HG03342 (cell line): ENCODE measurements at regions not wholly inside any gene's neighbourhood (a gene's known extent, or its start where the extent isn't known, plus 50 kb on each side); places are given as distances from the start of the nearest gene placed in this dataset.
A peak's percentile ranks its signal among the peaks of the same experiment; 100 is the strongest.

Experiments used
- ATAC-seq: cut with Tn5 transposase; IDR thresholded peaks from one replicate; pipeline ENCODE4 v1.9.1; 2021; ENCODE audit warnings: mild to moderate bottlenecking, moderate library complexity; ENCODE audit not compliant: unreplicated experiment

- no peak for ATAC-seq
Measured at GRCh38 chr4:57916479-57916878, 806.3 kb upstream of the IGFBP7 start.

GRCh38 chr4:57911203-57911602, 801.0 kb upstream of the IGFBP7 start:
- no peak for ATAC-seq

- no peak for ATAC-seq
Measured at GRCh38 chr4:57910151-57910550, 800.0 kb upstream of the IGFBP7 start.

- no peak for ATAC-seq
Measured at GRCh38 chr4:57905965-57906364, 795.8 kb upstream of the IGFBP7 start.

DNA sequence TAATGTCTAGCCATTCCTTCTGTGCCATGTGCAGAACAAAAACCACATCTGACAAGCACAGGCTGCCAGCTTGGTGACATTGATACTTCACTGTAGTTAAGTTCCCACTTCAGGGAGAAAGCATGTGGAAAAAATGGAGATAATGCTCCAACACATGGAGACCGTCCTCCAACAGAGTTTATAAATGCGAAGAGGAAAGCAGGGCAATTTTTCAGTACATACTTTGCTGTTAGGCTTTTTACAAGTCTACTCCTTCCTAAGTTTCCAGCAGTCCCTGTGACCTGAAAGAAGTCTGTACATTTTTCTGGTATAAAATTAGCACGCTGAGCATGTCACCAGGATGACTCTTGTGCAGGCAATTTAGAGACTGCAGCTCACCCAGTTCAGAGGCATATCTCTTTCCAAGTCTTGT, 766.9 kb upstream of the IGFBP7 start:
- no peak for ATAC-seq

DNA sequence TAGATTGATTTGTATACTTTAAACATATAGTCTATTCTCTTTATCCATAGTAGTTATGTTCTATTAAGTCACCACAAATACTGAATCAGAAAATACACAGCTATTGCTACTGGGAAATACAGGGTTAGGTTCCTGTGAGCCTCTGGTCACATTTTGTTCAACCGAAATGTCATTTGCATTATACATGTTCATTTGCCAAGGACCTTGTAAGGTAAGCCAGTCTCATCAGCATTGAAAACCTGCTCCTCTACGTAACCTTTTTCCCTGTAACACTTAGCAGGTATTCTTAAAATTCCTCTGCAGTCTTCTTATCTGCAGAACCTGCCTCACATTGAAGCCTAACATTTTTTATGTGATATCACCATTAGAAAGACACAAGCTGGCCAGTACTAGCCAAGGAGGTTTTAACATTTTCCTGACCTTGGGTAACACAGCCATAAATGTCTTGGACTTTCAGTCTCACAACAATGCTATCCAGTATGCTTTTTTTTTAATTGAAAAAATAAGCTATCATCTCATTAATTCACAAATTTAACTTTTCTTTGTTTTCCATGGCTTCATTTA, 765.7 kb upstream of the IGFBP7 start:
- ATAC-seq, result no peak

DNA sequence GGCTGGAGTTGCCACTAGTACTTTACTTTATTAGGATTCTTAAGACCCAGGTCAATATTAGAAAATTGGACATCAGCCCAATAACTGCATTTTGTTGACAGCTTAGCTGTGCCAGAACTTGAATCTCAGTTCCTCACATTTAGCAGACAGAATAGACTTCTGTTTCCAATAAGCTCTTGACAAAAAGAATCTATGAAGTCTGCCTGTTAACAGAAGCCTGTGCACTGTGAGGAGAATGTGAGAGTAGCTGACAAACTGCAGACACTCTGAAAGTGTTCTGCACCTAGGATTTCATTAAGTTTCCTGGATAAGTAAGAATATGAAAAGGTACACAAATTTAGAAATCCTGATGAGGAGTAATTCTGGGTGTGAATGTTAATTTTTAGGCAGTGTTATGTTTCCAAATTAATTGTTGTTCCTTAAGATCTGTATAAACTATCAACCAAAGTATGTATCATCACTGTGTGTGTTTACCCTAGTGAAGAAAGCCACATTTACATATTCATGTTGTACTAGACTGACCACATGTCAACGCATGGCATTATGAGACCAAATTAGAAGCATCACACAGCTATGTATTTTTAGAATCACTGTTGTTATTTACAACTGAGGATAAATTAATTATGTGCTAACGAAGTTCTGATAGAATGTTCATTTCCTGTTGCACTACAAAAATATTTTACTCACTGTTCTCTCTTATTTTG, 756.4 kb upstream of the IGFBP7 start:
- no peak for ATAC-seq

- peak; percentile 94 for ATAC-seq
Measured at GRCh38 chr4:57865264-57865663, 755.1 kb upstream of the IGFBP7 start.

GRCh38 chr4:57854748-57855147, 744.6 kb upstream of the IGFBP7 start:
- peak; percentile 84 for ATAC-seq

GRCh38 chr4:57850141-57850540, 740.0 kb upstream of the IGFBP7 start:
- no peak for ATAC-seq

DNA sequence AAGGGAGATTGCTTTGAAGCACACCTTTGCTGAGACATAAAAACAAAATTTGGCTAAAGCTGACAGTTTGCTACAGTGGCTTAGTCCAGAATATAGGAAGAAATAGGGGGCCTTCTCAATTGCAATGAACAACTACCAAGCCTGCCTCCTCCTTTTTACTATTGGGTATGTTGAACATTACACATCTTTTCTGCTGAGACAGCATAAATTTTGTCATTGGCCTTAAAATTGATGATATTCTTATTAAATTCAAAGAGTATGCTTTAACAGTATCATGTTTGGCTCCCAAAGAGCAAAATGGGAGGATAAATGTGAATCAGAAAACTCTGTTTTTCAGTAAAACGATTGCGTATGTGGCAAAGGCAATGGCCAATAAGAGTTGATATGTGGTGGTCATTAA, 721.9 kb upstream of the IGFBP7 start:
- no peak for ATAC-seq

DNA sequence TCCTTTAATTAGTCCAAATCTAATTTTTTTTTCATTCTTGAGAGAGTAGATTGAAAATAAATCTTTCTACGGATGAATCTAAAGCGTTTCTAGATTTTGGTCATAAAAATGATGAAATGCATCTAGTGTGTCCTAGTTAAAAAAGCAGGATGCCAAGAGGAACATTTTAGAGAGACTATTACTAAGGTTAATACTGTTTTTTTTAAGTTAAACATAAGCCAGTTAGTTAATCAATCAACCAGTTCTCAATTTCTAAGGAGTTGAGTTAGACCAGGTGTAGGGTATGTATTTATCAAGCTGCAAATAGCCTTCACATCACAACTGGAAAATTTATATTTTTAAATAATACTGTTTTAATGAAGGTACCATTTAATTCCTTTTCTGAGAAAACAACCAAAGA, 679.5 kb upstream of the IGFBP7 start:
- ATAC-seq, result no peak

GRCh38 chr4:57777876-57778275, 667.7 kb upstream of the IGFBP7 start:
- no peak for ATAC-seq

GRCh38 chr4:57774681-57775080, 664.5 kb upstream of the IGFBP7 start:
- no peak for ATAC-seq

DNA sequence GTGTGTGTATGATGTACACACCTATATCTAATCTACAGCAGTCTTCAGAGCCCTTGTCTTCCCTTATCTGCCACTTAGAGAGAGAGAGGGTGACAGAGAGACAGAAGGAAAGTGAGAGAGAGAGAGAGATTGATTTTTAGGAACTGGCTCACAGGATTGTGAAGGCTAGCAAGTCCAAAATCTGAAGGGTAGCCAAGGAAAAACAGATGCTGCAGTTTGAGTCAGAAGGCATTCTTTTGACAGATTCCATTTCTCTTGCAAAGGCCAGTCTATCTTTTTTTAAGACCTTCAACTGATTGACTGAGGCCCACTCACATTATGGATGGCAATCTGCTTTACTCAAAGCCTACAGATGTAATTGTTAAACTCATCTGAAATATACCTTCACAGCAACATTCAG, 664.0 kb upstream of the IGFBP7 start:
- ATAC-seq, result no peak

- no peak for ATAC-seq
Measured at GRCh38 chr4:57766341-57766740, 656.2 kb upstream of the IGFBP7 start.

DNA sequence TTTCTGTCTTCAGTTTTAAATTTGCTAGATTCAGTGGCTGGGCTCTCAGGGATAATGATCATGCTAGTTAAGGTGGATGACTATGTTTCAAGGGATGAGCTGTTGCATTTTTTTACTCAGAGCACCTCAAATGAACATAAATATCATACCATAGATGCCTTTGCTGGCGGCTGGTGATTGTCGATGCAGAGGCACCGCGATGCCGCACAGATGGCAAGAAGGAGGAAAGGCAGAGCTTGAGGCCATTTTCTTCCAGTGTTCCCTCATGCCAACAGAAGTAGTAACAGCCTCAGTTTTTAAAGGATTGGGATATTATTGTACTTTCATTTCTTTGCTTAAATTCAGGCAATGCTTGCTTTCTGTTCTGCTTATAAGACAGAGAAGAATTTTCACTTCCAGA, 654.7 kb upstream of the IGFBP7 start:
- ATAC-seq, result no peak

GRCh38 chr4:57763070-57763469, 652.9 kb upstream of the IGFBP7 start:
- ATAC-seq, result no peak

GRCh38 chr4:57740625-57741190, 630.5 kb upstream of the IGFBP7 start:
- ATAC-seq, result no peak

- no peak for ATAC-seq
Measured at GRCh38 chr4:57736781-57737180, 626.6 kb upstream of the IGFBP7 start.

GRCh38 chr4:57734104-57734670, 624.0 kb upstream of the IGFBP7 start:
- ATAC-seq, result no peak
